T-helper 1 cell treated with Interleukin-12 subunit alpha and Interleukin-12 subunit beta and Interleukin-4 antibody, amounts not matched to agents 30 μg/mL and 1 μg/mL, for 36 hours (primary cell): ENCODE measurements at regions not wholly inside any gene's neighbourhood (a gene's known extent, or its start where the extent isn't known, plus 50 kb on each side); places are given as distances from the start of the nearest gene placed in this dataset.

Experiments used
- H3K27ac Mint-ChIP-seq: one replicate; pipeline ENCODE4 v1.8.0; 2021; ENCODE audit warnings: mild to moderate bottlenecking, mixed read lengths
- H3K27me3 Mint-ChIP-seq: one replicate; pipeline ENCODE4 v1.8.0; 2021; ENCODE audit warnings: low read depth, mixed read lengths
- H3K36me3 Mint-ChIP-seq: one replicate; pipeline ENCODE4 v1.8.0; 2021; ENCODE audit warnings: low read depth, mixed read lengths
- H3K4me1 Mint-ChIP-seq: one replicate; pipeline ENCODE4 v1.8.0; 2021; ENCODE audit warnings: low read depth, mixed read lengths
- H3K4me3 Mint-ChIP-seq: one replicate; pipeline ENCODE4 v1.8.0; 2021; ENCODE audit warnings: mild to moderate bottlenecking, moderate library complexity, mixed read lengths
- H3K9me3 Mint-ChIP-seq: one replicate; pipeline ENCODE4 v1.8.0; 2021; ENCODE audit warnings: mixed read lengths

DNA sequence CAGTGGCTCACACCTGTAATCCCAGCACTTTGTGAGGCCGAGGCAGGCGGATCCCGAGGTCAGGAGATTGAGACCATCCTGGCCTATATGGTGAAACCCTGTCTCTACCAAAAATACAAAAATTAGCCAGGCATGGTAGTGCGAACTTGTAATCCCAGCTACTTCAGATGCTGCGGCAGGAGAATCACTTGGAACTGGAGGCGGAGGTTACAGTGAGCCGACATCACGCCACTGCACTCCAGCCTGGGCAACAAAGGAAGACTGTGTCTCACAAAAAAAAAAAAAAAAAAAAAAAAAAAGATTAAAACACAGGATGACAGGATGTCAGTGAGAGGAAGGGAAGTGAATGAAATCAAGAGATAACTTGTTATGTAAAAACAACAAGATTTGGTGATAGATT is 1158.5 kb downstream of the PCDH9 start:
- Mint-ChIP-seq H3K27me3 (no peaks in the 10 kb centered on the region), H3K4me3 (no peak overlapping the region), H3K36me3 (no peaks in the 10 kb centered on the region), H3K4me1 (no peaks in the 10 kb centered on the region), H3K27ac (no peak overlapping the region), H3K9me3 (peaks cover 4% of the 10 kb centered on the region)

DNA sequence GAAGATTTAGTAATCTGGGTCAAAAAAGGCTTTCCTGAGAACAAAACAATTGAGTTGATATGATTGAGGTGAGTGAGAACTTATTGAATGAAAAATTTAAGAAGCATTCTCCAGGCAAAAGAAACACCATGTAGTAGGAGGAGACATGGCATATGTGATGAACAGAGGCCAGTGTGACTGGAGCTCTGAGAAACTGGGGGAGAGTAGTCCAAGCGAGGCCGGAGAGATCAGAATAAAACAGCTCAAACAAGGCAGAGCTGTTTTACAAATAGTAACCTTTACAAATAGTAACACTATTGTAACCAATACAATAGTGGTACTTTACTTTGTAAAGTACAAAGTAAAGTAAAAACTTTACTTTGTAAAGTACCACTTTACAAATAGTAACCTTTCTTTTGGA is 1159.1 kb downstream of the PCDH9 start:
- peaks cover 4% of the 10 kb centered on the region for H3K9me3 Mint-ChIP-seq
- H3K4me3 Mint-ChIP-seq: no peak overlapping the region
- no peaks in the 10 kb centered on the region for H3K36me3 Mint-ChIP-seq
- no peaks in the 10 kb centered on the region for H3K27me3 Mint-ChIP-seq
- H3K4me1 Mint-ChIP-seq: no peaks in the 10 kb centered on the region
- H3K27ac Mint-ChIP-seq: no peak overlapping the region

- Mint-ChIP-seq H3K36me3 (no peaks in the 10 kb centered on the region), H3K4me1 (no peaks in the 10 kb centered on the region), H3K9me3 (peaks cover 7% of the 10 kb centered on the region), H3K27ac (no peak overlapping the region), H3K4me3 (no peak overlapping the region), H3K27me3 (no peaks in the 10 kb centered on the region)
Measured at GRCh38 chr13:66069570-66069969, 1160.6 kb downstream of the PCDH9 start.

DNA sequence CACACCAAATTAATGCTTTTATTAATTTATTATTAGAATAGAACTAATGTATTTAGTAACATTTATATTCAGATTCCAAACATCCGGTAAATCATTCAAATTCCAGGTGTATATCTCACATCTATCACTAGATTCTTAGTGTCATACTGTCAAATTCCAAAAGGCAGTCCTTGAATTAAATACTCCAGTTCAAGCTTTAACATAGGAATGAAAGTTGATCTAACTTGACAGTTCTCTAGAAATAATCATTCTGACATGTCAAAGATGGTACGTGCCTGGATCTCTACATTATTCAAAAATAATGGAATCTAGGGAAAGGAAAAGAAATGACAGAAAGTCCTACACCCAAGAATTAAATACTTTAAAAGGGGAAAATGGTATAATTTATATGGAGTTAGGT is 1161.5 kb downstream of the PCDH9 start:
- Mint-ChIP-seq H3K36me3 (no peaks in the 10 kb centered on the region), H3K9me3 (peaks cover 6% of the 10 kb centered on the region), H3K4me3 (no peak overlapping the region), H3K27me3 (no peaks in the 10 kb centered on the region), H3K4me1 (no peaks in the 10 kb centered on the region), H3K27ac (no peak overlapping the region)

- Mint-ChIP-seq H3K27ac (no peak overlapping the region), H3K27me3 (no peaks in the 10 kb centered on the region), H3K36me3 (no peaks in the 10 kb centered on the region), H3K9me3 (peaks cover 14% of the 10 kb centered on the region), H3K4me3 (no peak overlapping the region), H3K4me1 (no peaks in the 10 kb centered on the region)
Measured at GRCh38 chr13:66048888-66049287, 1181.2 kb downstream of the PCDH9 start.

DNA sequence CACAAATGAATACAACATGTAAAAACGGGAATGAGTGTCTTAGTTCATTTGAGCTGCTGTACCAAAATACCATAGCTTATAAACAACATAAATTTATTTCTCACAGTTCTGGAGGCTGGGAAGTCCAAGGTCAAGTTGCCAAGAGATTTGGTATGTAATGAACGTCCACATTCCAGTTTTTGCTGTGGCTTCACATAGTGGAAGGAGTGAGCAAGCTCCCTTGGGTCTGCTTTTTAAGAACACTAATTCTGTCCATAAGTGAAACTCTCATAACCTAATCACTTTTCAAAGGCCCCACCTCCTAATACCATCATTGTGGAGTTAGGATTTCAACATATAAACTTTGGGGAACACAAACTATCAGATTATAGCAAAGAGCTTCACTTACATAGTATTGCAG is 1189.6 kb downstream of the PCDH9 start:
- H3K36me3 Mint-ChIP-seq: no peaks in the 10 kb centered on the region
- no peaks in the 10 kb centered on the region for H3K27me3 Mint-ChIP-seq
- no peak overlapping the region for H3K4me3 Mint-ChIP-seq
- H3K27ac Mint-ChIP-seq: no peak overlapping the region
- H3K4me1 Mint-ChIP-seq: no peaks in the 10 kb centered on the region
- H3K9me3 Mint-ChIP-seq: no peaks in the 10 kb centered on the region

- Mint-ChIP-seq H3K9me3 (no peaks in the 10 kb centered on the region), H3K27me3 (no peaks in the 10 kb centered on the region), H3K36me3 (no peaks in the 10 kb centered on the region), H3K27ac (no peak overlapping the region), H3K4me1 (no peaks in the 10 kb centered on the region), H3K4me3 (no peak overlapping the region)
Measured at GRCh38 chr13:66037096-66037495, 1193.0 kb downstream of the PCDH9 start.

DNA sequence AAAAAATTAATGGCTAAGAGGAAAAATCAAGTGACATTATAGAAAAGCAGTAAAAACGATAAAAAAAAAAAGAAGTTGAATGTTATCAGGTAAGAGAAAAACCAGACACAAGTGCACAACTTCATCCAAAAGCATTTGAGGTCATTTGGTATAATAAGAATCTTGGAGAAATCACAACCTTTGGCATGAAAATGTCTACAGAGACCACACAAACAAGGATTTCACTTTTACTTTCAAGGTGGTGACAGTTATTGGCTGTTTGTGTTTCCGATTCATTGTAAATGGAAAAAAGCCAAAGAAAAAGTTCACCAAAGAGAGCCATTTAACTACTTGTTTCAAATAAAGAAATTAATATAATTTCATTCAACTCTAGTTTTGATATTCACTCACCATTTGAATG is 1193.5 kb downstream of the PCDH9 start:
- H3K27me3 Mint-ChIP-seq: no peaks in the 10 kb centered on the region
- no peaks in the 10 kb centered on the region for H3K36me3 Mint-ChIP-seq
- no peak overlapping the region for H3K4me3 Mint-ChIP-seq
- H3K4me1 Mint-ChIP-seq: no peaks in the 10 kb centered on the region
- H3K27ac Mint-ChIP-seq: no peak overlapping the region
- H3K9me3 Mint-ChIP-seq: no peaks in the 10 kb centered on the region

DNA sequence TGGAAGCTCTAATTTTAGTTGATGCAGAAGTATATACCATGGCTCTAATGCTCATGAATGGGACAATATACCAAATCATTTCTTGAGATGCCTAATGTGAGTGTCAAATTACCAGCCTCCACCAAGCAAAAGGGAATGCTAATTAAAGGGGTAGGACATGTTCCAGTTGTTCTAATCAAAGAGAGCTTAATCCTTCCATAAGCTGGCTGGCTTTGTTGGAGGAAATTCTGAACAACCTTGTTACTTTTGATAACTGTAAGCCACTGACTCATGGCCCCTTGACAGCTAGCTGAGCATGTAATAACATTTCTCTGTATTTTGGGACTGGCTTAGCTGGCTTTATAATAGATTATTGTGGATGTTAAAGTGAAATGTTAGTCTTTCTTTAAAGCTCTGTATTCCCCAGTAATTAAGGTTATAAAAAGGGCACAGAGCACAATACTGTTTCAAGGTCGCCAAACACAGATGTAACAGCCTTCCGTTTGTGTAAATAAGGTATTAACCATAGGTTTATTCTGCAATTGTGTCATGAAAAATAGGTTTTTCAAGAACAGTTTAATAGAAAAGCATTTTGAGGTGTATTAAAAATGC is 1194.0 kb downstream of the PCDH9 start:
- Mint-ChIP-seq H3K9me3 (no peaks in the 10 kb centered on the region), H3K27ac (no peak overlapping the region), H3K27me3 (no peaks in the 10 kb centered on the region), H3K4me1 (no peaks in the 10 kb centered on the region), H3K4me3 (no peak overlapping the region), H3K36me3 (no peaks in the 10 kb centered on the region)

- Mint-ChIP-seq H3K9me3 (peaks cover 3% of the 10 kb centered on the region), H3K27me3 (no peaks in the 10 kb centered on the region), H3K4me3 (no peak overlapping the region), H3K4me1 (no peaks in the 10 kb centered on the region), H3K36me3 (no peaks in the 10 kb centered on the region), H3K27ac (no peak overlapping the region)
Measured at GRCh38 chr13:66033924-66034323, 1196.2 kb downstream of the PCDH9 start.

DNA sequence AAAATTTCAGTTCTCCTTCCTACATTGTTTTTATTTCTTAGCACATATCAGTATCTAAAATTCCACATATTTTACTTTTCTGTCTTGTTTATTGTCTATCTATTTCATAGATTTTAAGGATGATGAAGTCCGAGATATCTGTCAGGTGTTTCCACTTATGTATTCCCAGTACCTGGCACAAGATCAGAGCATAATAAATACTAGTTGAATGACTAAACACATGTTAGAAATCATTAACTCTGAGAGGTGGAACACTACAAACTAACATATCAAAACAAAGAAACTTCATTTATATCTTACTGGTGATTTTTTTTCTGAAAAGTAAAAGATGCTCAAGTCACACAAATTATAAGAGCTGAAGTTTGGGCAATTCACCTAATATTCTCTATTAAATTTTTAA is 1208.3 kb downstream of the PCDH9 start:
- no peak overlapping the region for H3K27ac Mint-ChIP-seq

GRCh38 chr13:66014771-66015170 is 1215.4 kb downstream of the PCDH9 start:
- Mint-ChIP-seq H3K36me3 (no peaks in the 10 kb centered on the region), H3K9me3 (peaks cover 5% of the 10 kb centered on the region), H3K4me3 (no peak overlapping the region), H3K4me1 (no peaks in the 10 kb centered on the region), H3K27ac (no peak overlapping the region), H3K27me3 (no peaks in the 10 kb centered on the region)

More for the DNA sequence above, 1208.3 kb downstream of the PCDH9 start:
- peaks cover 9% of the 10 kb centered on the region for H3K9me3 Mint-ChIP-seq
- H3K4me1 Mint-ChIP-seq: no peaks in the 10 kb centered on the region
- no peak overlapping the region for H3K4me3 Mint-ChIP-seq
- no peaks in the 10 kb centered on the region for H3K36me3 Mint-ChIP-seq
- no peaks in the 10 kb centered on the region for H3K27me3 Mint-ChIP-seq

DNA sequence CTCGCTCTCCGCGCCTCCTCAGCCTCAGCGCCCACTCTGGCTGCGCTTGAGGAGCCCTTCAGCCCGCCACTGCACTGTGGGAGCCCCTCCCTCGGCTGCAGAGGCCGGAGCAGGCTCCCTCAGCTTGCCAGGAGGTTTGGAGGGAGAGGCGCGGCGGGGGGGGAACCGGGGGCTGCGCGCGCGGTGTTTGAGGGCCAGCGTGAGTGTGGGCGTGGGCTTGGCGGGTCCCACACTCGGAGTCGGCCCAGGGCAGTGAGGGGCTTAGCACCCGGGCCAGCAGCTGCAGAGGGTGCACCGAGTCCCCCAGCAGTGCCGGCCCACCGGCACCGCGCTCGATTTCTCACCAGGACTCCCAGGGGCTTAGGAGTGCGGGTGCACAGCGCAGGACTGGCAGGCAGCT is 1220.9 kb downstream of the PCDH9 start:
- Mint-ChIP-seq H3K27ac (no peak overlapping the region), H3K36me3 (no peaks in the 10 kb centered on the region), H3K27me3 (no peaks in the 10 kb centered on the region), H3K4me3 (no peak overlapping the region), H3K4me1 (no peaks in the 10 kb centered on the region), H3K9me3 (peaks cover 9% of the 10 kb centered on the region)

DNA sequence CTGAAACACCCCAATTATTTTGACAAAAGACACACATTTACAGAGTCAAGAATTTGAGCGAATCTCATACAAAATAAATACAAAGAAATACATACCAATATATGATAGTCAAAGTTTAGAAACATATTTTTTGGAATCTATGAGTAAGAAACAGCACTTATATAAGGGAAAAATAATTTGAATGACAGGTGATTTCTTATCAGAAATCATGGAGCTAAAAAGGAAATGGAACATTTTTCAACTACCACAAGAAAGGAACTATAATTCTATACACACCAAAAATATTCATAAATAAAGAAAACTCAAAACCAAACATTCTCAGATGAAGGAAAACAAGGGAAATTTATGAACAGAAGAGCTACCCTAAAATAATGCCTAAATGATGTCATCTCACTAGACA is 1226.6 kb downstream of the PCDH9 start:
- H3K36me3 Mint-ChIP-seq: no peaks in the 10 kb centered on the region
- H3K4me1 Mint-ChIP-seq: no peaks in the 10 kb centered on the region
- H3K27ac Mint-ChIP-seq: no peak overlapping the region
- H3K27me3 Mint-ChIP-seq: no peaks in the 10 kb centered on the region
- H3K4me3 Mint-ChIP-seq: no peak overlapping the region
- H3K9me3 Mint-ChIP-seq: peaks cover 16% of the 10 kb centered on the region

- Mint-ChIP-seq H3K27me3 (no peaks in the 10 kb centered on the region), H3K27ac (no peak overlapping the region), H3K36me3 (no peaks in the 10 kb centered on the region)
Measured at GRCh38 chr13:66001140-66001539, 1229.0 kb downstream of the PCDH9 start.

GRCh38 chr13:65999411-65999810 is 1230.7 kb downstream of the PCDH9 start:
- Mint-ChIP-seq H3K4me1 (no peaks in the 10 kb centered on the region), H3K36me3 (no peaks in the 10 kb centered on the region), H3K27me3 (no peaks in the 10 kb centered on the region), H3K9me3 (peaks cover 13% of the 10 kb centered on the region), H3K27ac (no peak overlapping the region), H3K4me3 (no peak overlapping the region)

More at GRCh38 chr13:66001140-66001539, 1229.0 kb downstream of the PCDH9 start:
- Mint-ChIP-seq H3K4me3 (no peak overlapping the region), H3K4me1 (no peaks in the 10 kb centered on the region), H3K9me3 (peaks cover 13% of the 10 kb centered on the region)
